Parathyroid adenoma (tissue), 2 donors: ENCODE measurements at regions not wholly inside any gene's neighbourhood (a gene's known extent, or its start where the extent isn't known, plus 50 kb on each side); places are given as distances from the start of the nearest gene placed in this dataset.

Experiments used
- H2AFZ ChIP-seq: fragments of 300-600 bp; sonication (generic); one replicate; pipeline ENCODE4 v1.7.0; 2017; ENCODE audit warnings: antibody characterized with exemption, mild to moderate bottlenecking
- H3K27ac ChIP-seq: fragments of 300-600 bp; sonication (generic); one replicate; pipeline ENCODE4 v1.7.0; 2017
- H3K27me3 ChIP-seq: fragments of 300-600 bp; sonication (generic); one replicate; pipeline ENCODE4 v1.7.0; 2017; ENCODE audit warnings: low read length; ENCODE audit not compliant: control insufficient read depth, insufficient read depth
- H3K36me3 ChIP-seq: fragments of 300-600 bp; sonication (generic); one replicate; pipeline ENCODE4 v1.7.0; 2017; ENCODE audit warnings: low read length; ENCODE audit not compliant: control insufficient read depth, insufficient read depth
- H3K4me1 ChIP-seq: fragments of 300-600 bp; sonication (generic); one replicate; pipeline ENCODE4 v1.7.0; 2017; ENCODE audit warnings: control low read depth
- H3K4me2 ChIP-seq: fragments of 300-600 bp; sonication (generic); one replicate; pipeline ENCODE4 v1.7.0; 2017; ENCODE audit warnings: low read length
- H3K4me3 ChIP-seq: fragments of 300-600 bp; sonication (generic); one replicate; pipeline ENCODE4 v1.7.0; 2017; ENCODE audit warnings: low read depth, low read length
- H3K79me2 ChIP-seq: fragments of 300-600 bp; sonication (generic); one replicate; pipeline ENCODE4 v1.7.0; 2017; ENCODE audit warnings: control low read depth
- H3K9ac ChIP-seq: fragments of 300-600 bp; sonication (generic); one replicate; pipeline ENCODE4 v1.7.0; 2017; ENCODE audit warnings: mild to moderate bottlenecking
- H3K9me3 ChIP-seq: fragments of 300-600 bp; sonication (generic); one replicate; pipeline ENCODE4 v1.7.0; 2017; ENCODE audit warnings: low read length; ENCODE audit not compliant: control insufficient read depth
- TF ChIP-seq, protein P1 (sequence below): fragments of 300-600 bp; sonication (generic); IDR thresholded peaks from one replicate; pipeline ENCODE4 v1.7.0; 2017; ENCODE audit warnings: antibody characterized with exemption, mild to moderate bottlenecking
- donor health status: primary hyperparathyroidism.

DNA sequence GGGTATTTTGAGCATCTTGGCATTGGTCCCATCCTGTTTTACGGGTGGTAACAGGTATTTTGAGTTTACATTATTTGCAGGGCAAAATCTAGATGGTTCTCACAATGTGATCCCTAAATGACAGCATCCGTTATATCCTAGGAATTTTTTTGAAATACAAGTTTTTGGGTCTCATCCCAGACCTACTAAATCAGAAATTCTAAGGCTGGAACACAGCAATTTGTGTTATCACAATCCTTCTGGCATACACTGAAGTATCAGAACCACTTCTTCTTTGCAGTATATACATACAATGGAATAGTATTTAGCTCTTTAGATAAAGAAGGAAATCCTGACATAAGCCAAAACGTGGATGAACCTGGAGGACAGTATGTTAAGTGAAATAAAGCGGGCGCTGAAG, 104.1 kb upstream of the LSM6 start:
- H3K9me3 ChIP-seq: no peaks in the 10 kb centered on the region
- no peak overlapping the region for H2AFZ ChIP-seq
- H3K4me2 ChIP-seq: no peak overlapping the region
- no peak overlapping the region for H3K4me3 ChIP-seq
- TF ChIP-seq, protein P1, sequence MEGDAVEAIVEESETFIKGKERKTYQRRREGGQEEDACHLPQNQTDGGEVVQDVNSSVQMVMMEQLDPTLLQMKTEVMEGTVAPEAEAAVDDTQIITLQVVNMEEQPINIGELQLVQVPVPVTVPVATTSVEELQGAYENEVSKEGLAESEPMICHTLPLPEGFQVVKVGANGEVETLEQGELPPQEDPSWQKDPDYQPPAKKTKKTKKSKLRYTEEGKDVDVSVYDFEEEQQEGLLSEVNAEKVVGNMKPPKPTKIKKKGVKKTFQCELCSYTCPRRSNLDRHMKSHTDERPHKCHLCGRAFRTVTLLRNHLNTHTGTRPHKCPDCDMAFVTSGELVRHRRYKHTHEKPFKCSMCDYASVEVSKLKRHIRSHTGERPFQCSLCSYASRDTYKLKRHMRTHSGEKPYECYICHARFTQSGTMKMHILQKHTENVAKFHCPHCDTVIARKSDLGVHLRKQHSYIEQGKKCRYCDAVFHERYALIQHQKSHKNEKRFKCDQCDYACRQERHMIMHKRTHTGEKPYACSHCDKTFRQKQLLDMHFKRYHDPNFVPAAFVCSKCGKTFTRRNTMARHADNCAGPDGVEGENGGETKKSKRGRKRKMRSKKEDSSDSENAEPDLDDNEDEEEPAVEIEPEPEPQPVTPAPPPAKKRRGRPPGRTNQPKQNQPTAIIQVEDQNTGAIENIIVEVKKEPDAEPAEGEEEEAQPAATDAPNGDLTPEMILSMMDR: no peak
- H3K36me3 ChIP-seq: no peaks in the 10 kb centered on the region
- no peaks in the 10 kb centered on the region for H3K27me3 ChIP-seq
- H3K79me2 ChIP-seq: no peaks in the 10 kb centered on the region
- H3K4me1 ChIP-seq: no peaks in the 10 kb centered on the region
- H3K9ac ChIP-seq: no peak overlapping the region
- no peak overlapping the region for H3K27ac ChIP-seq

DNA sequence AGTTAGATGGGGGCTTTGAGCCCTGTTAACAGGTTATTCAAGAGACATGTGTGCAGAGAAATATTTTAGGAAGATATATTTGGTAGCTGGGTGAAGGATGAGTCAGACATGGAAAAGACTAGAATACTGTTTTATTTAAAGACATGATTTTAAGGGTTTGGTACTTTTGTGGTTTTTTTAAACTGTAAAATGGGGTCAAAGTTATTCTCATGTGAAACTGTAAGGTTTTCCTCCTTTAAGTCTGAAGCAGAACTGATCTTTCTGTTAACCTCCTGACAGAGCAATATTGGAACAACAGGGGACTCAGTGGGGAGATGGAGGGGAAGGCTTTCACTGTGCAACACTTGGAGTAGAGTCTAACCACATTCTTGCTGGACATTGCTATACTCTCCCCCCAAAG, 112.4 kb upstream of the LSM6 start:
- Histone ChIP-seq H3K9me3 (no peaks in the 10 kb centered on the region), H2AFZ (no peak overlapping the region), H3K36me3 (no peaks in the 10 kb centered on the region), H3K9ac (no peak overlapping the region), H3K79me2 (no peaks in the 10 kb centered on the region), H3K27me3 (no peaks in the 10 kb centered on the region), H3K4me1 (no peaks in the 10 kb centered on the region), H3K4me3 (no peak overlapping the region), H3K4me2 (no peak overlapping the region), H3K27ac (no peak overlapping the region)
- TF ChIP-seq, protein P1: no peak

DNA sequence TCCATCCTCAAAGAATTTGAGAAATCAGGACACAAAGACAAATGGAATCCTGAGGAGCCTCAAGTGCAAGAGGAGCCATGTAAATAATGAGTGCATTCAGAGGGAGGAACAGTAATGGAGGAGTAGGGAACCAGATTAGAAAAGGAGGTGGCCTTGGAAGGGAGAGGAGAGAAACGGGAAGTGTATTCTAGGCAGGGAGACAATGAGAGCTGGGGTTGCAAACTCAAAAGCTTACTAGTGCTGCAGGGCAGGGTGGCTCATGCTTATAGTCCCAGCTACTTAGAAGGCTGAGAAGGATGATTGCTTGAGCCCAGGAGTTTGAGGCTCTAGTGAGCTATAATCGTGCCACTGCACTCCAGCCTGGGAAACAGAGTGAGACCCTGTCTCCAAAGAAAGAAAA, 113.2 kb upstream of the LSM6 start:
- Histone ChIP-seq H3K27ac (no peak overlapping the region), H3K4me3 (no peak overlapping the region), H2AFZ (no peak overlapping the region), H3K4me2 (no peak overlapping the region), H3K4me1 (no peaks in the 10 kb centered on the region), H3K36me3 (no peaks in the 10 kb centered on the region), H3K27me3 (no peaks in the 10 kb centered on the region), H3K9me3 (no peaks in the 10 kb centered on the region), H3K9ac (no peak overlapping the region), H3K79me2 (no peaks in the 10 kb centered on the region)
- TF ChIP-seq, protein P1: no peak

DNA sequence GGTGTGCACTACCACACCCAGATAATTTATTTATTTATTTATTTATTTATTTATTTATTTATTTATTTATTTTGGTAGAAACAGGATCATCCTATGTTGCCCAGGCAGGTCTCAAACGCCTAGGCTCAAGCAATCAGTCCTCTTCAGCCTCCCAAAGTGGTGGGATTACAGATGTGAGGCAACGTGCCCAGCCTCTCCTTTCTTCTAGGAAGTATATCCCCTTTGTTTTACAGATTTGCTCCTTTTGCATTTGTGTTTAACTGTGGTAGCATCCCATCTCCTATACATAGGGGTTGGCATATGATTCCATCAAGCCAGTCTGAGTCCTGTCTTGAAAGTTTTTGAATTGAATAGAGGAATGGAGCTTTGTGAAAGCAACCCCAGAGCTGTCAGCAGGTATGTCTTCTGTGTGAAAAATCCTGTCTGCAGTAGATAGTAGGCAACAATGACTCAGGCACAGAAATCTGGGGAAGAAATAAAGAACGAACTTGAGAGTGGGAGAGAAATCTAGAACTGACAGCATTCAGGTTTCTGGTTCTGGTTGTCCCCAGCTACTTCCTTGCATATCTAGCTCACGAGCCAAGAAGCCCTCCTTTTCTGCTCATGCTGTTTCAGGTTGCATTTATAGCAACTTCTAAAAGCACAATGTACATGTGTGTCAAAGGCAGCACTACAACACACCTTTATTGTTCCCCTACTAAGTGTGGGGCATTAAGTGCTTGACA, 113.7 kb upstream of the LSM6 start:
- Histone ChIP-seq H3K4me3 (no peak overlapping the region), H3K27ac (no peak overlapping the region), H3K79me2 (no peaks in the 10 kb centered on the region), H3K4me2 (no peak overlapping the region), H2AFZ (no peak overlapping the region), H3K9ac (no peak overlapping the region), H3K9me3 (no peaks in the 10 kb centered on the region), H3K27me3 (no peaks in the 10 kb centered on the region), H3K36me3 (no peaks in the 10 kb centered on the region), H3K4me1 (no peaks in the 10 kb centered on the region)
- TF ChIP-seq, protein P1: no peak

DNA sequence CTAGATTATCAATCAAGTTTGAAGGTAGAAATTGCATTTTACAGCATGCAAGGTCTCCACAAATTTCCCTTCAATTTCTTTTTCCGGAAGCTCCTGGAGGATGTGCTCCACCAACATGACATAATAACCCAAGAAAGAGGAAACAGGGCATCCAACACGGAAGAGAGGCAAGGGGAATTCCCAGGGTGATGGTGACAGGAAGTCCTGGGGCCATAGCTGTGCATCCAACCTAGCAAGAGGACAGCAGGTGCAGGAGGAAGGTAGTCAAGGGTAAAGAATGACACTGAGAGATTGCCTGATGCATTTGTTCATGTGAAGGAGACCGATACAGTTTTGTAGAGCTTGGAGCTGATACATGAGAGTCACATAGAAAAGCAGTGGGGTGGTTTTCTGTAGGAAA, 115.7 kb upstream of the LSM6 start:
- TF ChIP-seq, protein P1: no peak
- Histone ChIP-seq H3K79me2 (no peaks in the 10 kb centered on the region), H3K4me1 (no peaks in the 10 kb centered on the region), H3K4me3 (no peak overlapping the region), H3K9ac (no peak overlapping the region), H3K27ac (no peak overlapping the region), H3K9me3 (no peaks in the 10 kb centered on the region), H2AFZ (no peak overlapping the region), H3K4me2 (no peak overlapping the region), H3K36me3 (no peaks in the 10 kb centered on the region), H3K27me3 (no peaks in the 10 kb centered on the region)
